GM10266 (cell line): ENCODE measurements at regions not wholly inside any gene's neighbourhood (a gene's known extent, or its start where the extent isn't known, plus 50 kb on each side); places are given as distances from the start of the nearest gene placed in this dataset.

Source experiments
- DNase-seq: peaks from one replicate; pipeline ENCODE4 v3.0.0; 2012; ENCODE audit errors: extremely low spot score
- TF ChIP-seq, protein P1 (sequence below): IDR thresholded peaks from 2 replicates; pipeline ENCODE4 v1.5.1; 2012; ENCODE audit warnings: mild to moderate bottlenecking, low read depth; ENCODE audit not compliant: control insufficient read depth, insufficient read depth; ENCODE audit errors: missing control alignments

DNA sequence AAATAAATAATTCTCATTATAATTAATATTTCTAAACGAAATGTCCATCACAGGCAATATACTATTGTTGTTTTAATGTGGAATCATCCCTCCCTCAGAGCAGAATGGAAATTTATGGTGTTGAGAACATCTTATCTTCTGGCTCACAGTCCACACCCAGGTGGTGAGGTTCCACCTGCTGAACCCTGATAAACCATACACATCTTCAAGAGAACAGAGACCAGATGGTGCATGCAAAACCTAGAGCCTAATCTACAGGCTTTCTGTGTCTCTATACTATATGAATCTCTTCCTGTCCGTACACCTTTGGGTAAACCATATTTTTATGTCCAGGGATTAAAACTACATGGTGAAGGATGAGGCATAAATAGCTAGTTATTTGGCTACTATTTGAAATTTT lies 52.3 kb upstream of the UFL1 start:
- DNase-seq: no peak

DNA sequence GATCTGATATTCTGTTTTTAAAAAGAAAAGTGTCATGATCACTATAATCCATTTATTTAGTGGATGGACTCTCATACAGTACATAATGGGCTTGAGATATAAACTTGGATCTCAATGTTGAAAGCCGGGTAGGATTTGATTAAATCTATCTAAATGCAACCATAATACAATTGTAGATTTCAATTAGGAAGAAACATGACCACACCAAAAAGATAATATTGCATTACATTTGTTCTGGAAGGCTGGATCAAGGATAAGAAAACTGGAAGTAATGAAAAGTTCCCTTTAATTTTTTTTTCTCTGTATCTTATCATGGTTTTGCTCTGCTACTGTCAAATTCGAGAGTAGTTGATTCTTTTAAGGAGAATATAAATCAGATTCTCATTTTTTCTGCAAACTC lies 51.3 kb upstream of the UFL1 start:
- TF ChIP-seq, protein P1, sequence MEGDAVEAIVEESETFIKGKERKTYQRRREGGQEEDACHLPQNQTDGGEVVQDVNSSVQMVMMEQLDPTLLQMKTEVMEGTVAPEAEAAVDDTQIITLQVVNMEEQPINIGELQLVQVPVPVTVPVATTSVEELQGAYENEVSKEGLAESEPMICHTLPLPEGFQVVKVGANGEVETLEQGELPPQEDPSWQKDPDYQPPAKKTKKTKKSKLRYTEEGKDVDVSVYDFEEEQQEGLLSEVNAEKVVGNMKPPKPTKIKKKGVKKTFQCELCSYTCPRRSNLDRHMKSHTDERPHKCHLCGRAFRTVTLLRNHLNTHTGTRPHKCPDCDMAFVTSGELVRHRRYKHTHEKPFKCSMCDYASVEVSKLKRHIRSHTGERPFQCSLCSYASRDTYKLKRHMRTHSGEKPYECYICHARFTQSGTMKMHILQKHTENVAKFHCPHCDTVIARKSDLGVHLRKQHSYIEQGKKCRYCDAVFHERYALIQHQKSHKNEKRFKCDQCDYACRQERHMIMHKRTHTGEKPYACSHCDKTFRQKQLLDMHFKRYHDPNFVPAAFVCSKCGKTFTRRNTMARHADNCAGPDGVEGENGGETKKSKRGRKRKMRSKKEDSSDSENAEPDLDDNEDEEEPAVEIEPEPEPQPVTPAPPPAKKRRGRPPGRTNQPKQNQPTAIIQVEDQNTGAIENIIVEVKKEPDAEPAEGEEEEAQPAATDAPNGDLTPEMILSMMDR: no peak
- DNase-seq: no peak

More for the DNA sequence above, 52.3 kb upstream of the UFL1 start:
- TF ChIP-seq, protein P1: no peak
